CD4-positive, alpha-beta T cell (primary cell): ENCODE measurements at regions not wholly inside any gene's neighbourhood (a gene's known extent, or its start where the extent isn't known, plus 50 kb on each side); places are given as distances from the start of the nearest gene placed in this dataset.

Source experiments
- ATAC-seq: fragments of 200-7000 bp; cut with Tn5 transposase; one replicate; pipeline ENCODE4 v1.10.0; 2022; ENCODE audit warnings: mild to moderate bottlenecking; ENCODE audit not compliant: poor library complexity
- CTCF ChIA-PET: fragments of 350-600 bp; sonication (Branson Sonifier 250); formaldehyde crosslinking; loops from one replicate; lab custom pipeline; 2021; ENCODE audit warnings: antibody characterized with exemption, inconsistent platforms; lab: Charles Lee
- POLR2A ChIA-PET: fragments of 350-600 bp; sonication (Branson Sonifier 250); formaldehyde crosslinking; loops from one replicate; lab custom pipeline; 2021; ENCODE audit warnings: antibody characterized with exemption, inconsistent platforms; lab: Charles Lee
- DNase-seq, 14 experiments: peaks; one replicate each; pipeline ENCODE4 v3.0.0-alpha.2; 2013 to 2020; ENCODE audit warnings: mixed read lengths in 2 of 14
- H3K27ac ChIP-seq, 2 donors: one replicate each; pipeline versions ENCODE4 v1.5.1 to v1.7.0; 2013; ENCODE audit warnings: low read length in 2 of 2, low read depth in 1 of 2, mild to moderate bottlenecking in 1 of 2
- H3K27me3 ChIP-seq, 2 experiments: 1 replicate in 1 of 2; 2 replicates in 1 of 2; pipeline versions ENCODE4 v1.6.1 to v1.7.0; 2013; ENCODE audit warnings: low read length in 2 of 2, control low read depth in 1 of 2, mild to moderate bottlenecking in 1 of 2, moderate library complexity in 1 of 2; ENCODE audit not compliant: insufficient read depth in 2 of 2, control insufficient read depth in 1 of 2
- H3K36me3 ChIP-seq: one replicate; pipeline ENCODE4 v1.6.1; 2013; ENCODE audit warnings: low read length, control low read depth; ENCODE audit not compliant: insufficient read depth
- H3K4me1 ChIP-seq: one replicate; pipeline ENCODE4 v1.6.1; 2013; ENCODE audit warnings: low read length, control low read depth; ENCODE audit not compliant: insufficient read depth
- H3K4me3 ChIP-seq: one replicate; pipeline ENCODE4 v1.5.1; 2013; ENCODE audit warnings: mild to moderate bottlenecking, low read length, moderate library complexity
- H3K9me3 ChIP-seq, 2 experiments: 1 replicate in 1 of 2; 2 replicates in 1 of 2; pipeline versions ENCODE4 v1.6.1 to v1.7.0; 2013; ENCODE audit warnings: low read length in 2 of 2, mild to moderate bottlenecking in 2 of 2, control low read depth in 1 of 2, moderate library complexity in 1 of 2; ENCODE audit not compliant: control insufficient read depth in 1 of 2, insufficient read depth in 1 of 2
- H3K27ac Mint-ChIP-seq: one replicate; pipeline ENCODE4 v1.8.0; 2020; ENCODE audit warnings: mixed read lengths
- H3K27me3 Mint-ChIP-seq: one replicate; pipeline ENCODE4 v1.8.0; 2021; ENCODE audit warnings: mixed read lengths
- H3K36me3 Mint-ChIP-seq: one replicate; pipeline ENCODE4 v1.8.0; 2021; ENCODE audit warnings: low read depth, mixed read lengths
- H3K4me1 Mint-ChIP-seq: one replicate; pipeline ENCODE4 v1.8.0; 2021; ENCODE audit warnings: low read depth, mixed read lengths
- H3K4me3 Mint-ChIP-seq: one replicate; pipeline ENCODE4 v1.8.0; 2020; ENCODE audit warnings: mild to moderate bottlenecking, mixed read lengths
- H3K9me3 Mint-ChIP-seq: one replicate; pipeline ENCODE4 v1.8.0; 2020; ENCODE audit warnings: mixed read lengths
- intact Hi-C, 2 experiments: fragments of 100-400 bp; cut with DNase I in 1 of 2; cut with micrococcal nuclease in 1 of 2; formaldehyde crosslinking; loops; one replicate each; pipeline versions ENCODE4 v1.15.1 to v1.9.0; 2023 to 2025; cut with DNase I, micrococcal nuclease
- TF ChIP-seq, protein P1 (sequence below): fragments of 200-600 bp; IDR thresholded peaks from one replicate; pipeline ENCODE4 v1.8.0; 2022; ENCODE audit warnings: antibody characterized with exemption, mild to moderate bottlenecking

DNA sequence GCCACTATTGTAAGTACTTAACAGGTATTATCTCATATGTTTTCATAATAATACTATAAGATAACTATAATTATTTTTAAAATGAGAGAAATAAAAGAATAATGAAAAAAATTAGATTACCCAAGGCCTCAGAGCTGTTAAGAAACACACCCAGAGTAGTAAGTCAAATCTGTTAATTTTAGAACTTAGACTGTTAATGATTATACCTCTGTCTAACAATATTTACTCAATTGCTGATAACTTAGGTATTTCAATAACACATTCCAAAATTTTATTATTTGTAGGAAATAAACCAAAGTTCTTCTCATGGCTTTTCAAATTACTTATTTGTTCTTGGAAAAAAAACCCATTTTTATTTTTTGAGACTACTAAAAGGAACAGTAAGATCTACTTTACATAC lies 227.5 kb upstream of the KCNH7 start:
- ATAC-seq, result no peak
- intact Hi-C loops, result no loop called here
- Mint-ChIP-seq H3K9me3 (peaks cover 3% of the 10 kb centered on the region), H3K4me1 (no peaks in the 10 kb centered on the region), H3K4me3 (no peak overlapping the region), H3K27ac (no peak overlapping the region), H3K27me3 (no peaks in the 10 kb centered on the region), H3K36me3 (no peaks in the 10 kb centered on the region)
- ChIA-PET POLR2A (no interaction called here), CTCF (no interaction called here)
- H3K27me3 ChIP-seq, result no peaks in the 10 kb centered on the region
- DNase-seq, result no peak
- peaks cover 0 to 7% of the 10 kb centered on the region in 2 experiments for H3K9me3 ChIP-seq
- no peak overlapping the region for H3K4me3 ChIP-seq
- TF ChIP-seq, protein P1, sequence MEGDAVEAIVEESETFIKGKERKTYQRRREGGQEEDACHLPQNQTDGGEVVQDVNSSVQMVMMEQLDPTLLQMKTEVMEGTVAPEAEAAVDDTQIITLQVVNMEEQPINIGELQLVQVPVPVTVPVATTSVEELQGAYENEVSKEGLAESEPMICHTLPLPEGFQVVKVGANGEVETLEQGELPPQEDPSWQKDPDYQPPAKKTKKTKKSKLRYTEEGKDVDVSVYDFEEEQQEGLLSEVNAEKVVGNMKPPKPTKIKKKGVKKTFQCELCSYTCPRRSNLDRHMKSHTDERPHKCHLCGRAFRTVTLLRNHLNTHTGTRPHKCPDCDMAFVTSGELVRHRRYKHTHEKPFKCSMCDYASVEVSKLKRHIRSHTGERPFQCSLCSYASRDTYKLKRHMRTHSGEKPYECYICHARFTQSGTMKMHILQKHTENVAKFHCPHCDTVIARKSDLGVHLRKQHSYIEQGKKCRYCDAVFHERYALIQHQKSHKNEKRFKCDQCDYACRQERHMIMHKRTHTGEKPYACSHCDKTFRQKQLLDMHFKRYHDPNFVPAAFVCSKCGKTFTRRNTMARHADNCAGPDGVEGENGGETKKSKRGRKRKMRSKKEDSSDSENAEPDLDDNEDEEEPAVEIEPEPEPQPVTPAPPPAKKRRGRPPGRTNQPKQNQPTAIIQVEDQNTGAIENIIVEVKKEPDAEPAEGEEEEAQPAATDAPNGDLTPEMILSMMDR, result no peak
- H3K36me3 ChIP-seq, result no peaks in the 10 kb centered on the region
- no peak overlapping the region for H3K27ac ChIP-seq
- H3K4me1 ChIP-seq, result no peaks in the 10 kb centered on the region

GRCh38 chr2:163062524-163062923 lies 224.0 kb upstream of the KCNH7 start:
- TF ChIP-seq, protein P1, result no peak
- intact Hi-C loops, result no loop called here
- Histone ChIP-seq H3K4me3 (no peak overlapping the region), H3K9me3 (peaks cover 0 to 7% of the 10 kb centered on the region in 2 experiments), H3K36me3 (no peaks in the 10 kb centered on the region), H3K27me3 (no peaks in the 10 kb centered on the region), H3K27ac (no peak overlapping the region), H3K4me1 (no peaks in the 10 kb centered on the region)
- no peaks in the 10 kb centered on the region for H3K9me3 Mint-ChIP-seq
- DNase-seq (no peak), ATAC-seq (no peak)
- POLR2A ChIA-PET, result no interaction called here
- no peak overlapping the region for H3K4me3 Mint-ChIP-seq
- no peak overlapping the region for H3K27ac Mint-ChIP-seq
- H3K27me3 Mint-ChIP-seq, result no peaks in the 10 kb centered on the region
- H3K36me3 Mint-ChIP-seq, result no peaks in the 10 kb centered on the region
- CTCF ChIA-PET, result no interaction called here
- no peaks in the 10 kb centered on the region for H3K4me1 Mint-ChIP-seq

DNA sequence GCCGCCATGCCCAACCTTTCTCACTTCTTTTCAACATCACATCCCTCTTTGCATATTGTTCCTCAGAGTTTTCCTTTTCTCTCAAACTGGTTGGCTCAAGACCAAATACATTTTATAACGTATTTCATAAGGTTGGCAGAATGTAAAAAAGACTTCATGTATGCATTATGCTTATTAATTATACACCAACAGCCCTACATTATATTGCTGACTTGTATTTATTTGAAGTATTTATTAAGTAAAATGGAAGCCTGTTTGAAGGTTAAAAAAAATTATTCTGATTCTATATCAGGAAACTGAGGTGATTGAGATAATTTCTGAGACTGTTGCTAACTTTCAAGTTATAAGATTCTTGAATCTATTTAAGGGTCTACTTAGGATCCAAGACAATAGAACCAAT lies 208.0 kb upstream of the KCNH7 start:
- intact Hi-C loops, result no loop called here
- POLR2A ChIA-PET, result no interaction called here
- Histone ChIP-seq H3K36me3 (no peaks in the 10 kb centered on the region), H3K9me3 (peaks cover 0 to 4% of the 10 kb centered on the region in 2 experiments), H3K27ac (no peak overlapping the region), H3K27me3 (no peaks in the 10 kb centered on the region), H3K4me3 (no peak overlapping the region), H3K4me1 (no peaks in the 10 kb centered on the region)
- H3K4me3 Mint-ChIP-seq, result no peak overlapping the region
- H3K4me1 Mint-ChIP-seq, result no peaks in the 10 kb centered on the region
- no peaks in the 10 kb centered on the region for H3K27me3 Mint-ChIP-seq
- no peaks in the 10 kb centered on the region for H3K36me3 Mint-ChIP-seq
- no peak for ATAC-seq
- peaks cover 10% of the 10 kb centered on the region for H3K9me3 Mint-ChIP-seq
- CTCF ChIA-PET, result no interaction called here
- DNase-seq, result no peak
- TF ChIP-seq, protein P1, result no peak
- H3K27ac Mint-ChIP-seq, result no peak overlapping the region
